HCEC 1CT (cell line): ENCODE measurements at regions not wholly inside any gene's neighbourhood (a gene's known extent, or its start where the extent isn't known, plus 50 kb on each side); places are given as distances from the start of the nearest gene placed in this dataset.

Experiments used
- DNase-seq: peaks from one replicate; pipeline ENCODE4 v3.0.0-alpha.2; 2017

DNA sequence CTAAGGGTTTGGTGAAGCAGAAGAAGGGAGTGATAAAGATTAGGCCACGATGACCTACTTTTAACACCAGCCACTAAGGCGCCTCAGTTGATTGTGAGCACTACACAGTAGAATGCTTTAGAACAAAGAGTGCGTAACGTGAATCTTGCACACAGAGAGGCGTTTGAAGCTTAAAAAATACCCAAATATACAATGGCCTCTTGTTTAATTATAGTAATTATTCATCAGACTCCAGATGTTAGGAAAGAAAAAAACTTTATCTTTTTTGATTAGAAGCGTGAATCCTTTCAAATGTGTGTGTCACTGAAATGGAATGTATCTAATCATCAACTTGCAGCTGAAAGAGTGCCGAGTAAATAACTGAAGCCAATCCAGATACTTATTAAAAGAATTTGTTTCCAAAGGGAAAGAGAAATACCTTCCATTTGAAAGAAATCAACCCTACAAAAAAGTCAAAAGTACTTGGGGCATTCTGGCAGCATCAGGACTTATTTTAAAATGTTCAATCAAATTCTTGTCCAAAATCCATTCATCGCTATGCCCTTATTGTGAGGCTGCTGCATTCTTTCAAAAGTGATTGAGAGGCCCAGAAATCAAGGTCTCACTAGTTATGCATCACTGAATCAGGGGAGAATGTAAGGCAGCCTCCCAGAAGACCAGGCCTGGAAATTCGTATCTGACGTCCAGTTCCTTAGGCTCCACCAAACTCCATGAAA, 337.5 kb downstream of the ZNF608 start:
- DNase-seq, result peak; percentile 20

DNA sequence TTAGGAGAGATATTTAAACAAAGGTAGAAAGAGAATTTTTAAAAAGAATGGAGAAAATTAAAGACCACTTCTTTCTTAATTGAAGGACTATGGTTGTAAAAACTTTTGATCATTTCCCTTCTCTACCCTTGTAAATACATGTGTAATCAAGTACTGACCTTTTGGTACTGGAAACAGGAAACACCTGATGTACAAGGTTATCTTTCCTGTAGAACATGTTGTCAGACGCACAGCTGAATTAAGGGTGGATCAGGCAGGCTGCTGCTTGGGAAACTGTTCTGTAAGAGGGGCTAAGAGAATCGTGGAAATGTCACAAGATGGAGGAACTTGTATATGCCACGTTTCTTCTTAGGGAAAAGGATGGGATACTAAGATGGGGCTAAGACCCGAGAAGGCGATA, 341.6 kb downstream of the ZNF608 start:
- DNase-seq, result no peak

DNA sequence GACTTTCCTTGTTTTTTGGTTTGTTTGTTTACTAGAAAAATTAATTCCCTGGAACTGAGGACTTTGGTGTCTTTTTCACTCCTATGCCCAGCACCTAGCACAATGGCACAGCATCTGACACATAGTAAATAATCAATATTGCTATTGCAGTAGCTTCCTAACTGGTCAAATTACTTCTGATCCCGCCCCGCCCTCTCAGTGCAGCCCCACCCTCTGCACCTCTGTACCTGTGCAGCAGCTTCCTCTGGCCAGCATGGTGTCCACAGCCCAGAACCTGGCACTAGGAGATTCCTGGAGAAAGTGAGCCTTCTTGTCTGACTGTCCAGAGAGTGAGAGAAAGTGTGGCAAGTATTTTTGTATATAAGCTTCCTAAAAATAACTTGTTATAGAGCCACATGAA, 343.2 kb downstream of the ZNF608 start:
- DNase-seq, result no peak

DNA sequence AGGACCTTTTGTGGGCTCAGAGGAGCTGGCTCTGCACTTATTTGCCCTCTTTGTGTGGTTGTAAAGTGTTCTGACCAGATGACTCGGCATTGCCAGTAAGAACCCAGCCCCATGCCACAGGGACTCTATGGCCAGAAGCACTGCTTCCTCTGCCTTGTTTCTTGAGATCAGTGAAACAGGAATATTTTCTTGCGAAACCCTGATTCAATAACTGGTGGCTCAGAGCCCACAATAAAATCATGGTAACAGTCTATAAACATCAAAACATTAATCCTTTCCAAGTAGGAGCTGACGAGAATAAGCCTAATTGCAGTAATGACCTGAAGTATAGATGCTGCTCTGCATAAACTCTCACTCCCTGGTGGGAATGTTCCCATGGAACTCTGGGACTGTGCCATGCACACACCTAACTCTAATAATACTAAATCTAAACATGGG, 344.3 kb downstream of the ZNF608 start:
- DNase-seq, result no peak

DNA sequence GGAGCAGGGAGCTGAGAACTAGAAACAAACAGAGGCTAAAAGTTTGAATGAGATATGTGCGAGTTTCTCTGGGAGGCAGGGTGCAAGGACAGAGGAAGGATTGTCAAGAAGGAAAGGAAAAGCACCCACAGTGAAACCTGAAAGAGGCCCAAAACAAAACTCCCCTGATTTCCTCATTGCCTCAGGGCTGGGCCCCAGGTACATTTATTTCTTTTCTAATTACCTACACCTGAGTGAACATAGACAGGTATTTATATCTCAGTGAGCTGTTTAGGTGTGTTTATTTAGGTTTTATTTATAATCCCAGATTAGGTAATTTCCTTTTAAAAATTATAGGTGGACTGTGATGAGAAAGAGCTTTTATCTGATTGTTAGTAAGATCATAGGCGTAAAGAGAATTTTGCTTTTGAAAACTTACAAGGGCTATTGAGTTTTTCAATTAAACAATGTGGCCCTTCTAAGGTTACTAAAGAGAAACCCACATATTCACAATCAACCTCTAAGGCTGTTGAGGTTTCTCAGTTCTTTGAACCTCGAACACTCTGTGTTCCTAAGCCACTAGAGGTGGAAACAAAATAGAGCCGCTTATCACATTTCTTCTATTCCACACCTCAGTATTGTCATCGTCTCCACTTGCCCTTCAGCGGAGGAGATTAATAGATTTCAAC, 344.8 kb downstream of the ZNF608 start:
- no peak for DNase-seq

DNA sequence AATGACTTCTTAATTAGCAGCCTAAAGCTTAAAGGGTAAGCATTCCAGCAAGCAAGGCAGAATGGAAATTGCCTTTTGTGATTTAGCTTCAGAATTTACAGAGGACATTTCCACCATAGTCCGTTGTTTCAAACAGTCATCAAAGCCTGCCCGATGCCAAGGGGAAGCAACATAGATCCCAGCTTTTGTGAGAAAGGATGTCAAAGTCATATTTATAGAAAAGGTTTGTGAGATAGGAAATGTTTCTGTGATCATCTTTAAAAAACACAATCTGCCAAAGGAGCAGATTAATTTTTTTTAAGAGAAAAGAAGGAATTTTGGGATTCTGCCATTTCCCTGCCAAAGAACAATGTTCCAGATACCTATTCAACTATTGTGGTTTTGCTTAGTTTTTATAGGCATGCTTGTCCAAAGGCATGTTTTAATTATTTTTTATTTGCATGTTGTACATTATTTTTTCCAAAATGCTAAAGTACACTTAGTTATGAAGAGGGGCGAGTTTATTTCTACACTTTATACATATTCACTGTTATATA, 346.9 kb downstream of the ZNF608 start:
- DNase-seq, result no peak

DNA sequence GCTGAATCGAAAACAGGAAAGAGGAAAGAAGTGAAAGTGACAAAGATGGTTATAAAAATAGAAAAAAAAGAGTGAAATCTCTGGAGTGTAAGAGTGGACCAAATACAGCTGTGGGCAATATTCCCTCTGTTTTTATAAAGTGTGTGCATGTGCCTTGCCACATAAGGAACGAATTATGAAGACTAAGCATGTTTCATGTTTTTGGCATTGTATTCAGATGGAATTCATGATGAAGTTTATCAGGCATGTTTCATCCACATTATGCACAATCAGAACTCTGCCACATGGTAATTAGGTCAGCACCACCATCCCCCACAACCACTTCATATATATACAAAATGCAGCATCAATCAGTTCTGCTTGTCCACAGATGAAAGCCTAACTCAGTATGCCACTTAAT, 348.0 kb downstream of the ZNF608 start:
- DNase-seq, result peak; percentile 25

DNA sequence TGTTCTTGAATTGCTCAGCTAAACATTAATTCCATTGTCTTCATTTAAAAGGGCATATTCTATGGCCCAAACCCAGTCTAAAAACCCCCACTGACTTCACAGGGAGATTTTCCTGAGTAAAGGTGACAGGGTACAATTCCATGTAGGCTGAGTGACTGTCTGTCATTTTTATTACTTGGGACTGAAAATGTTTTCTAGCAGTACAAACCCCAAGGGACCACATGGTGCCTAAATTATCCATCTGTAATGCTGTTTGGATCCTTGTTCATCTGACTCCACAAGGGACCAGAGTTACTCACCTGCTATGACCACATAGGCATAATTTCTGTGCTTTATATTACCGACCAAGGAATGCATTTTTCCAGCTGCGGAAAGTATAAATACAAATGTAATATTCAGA, 349.1 kb downstream of the ZNF608 start:
- no peak for DNase-seq

DNA sequence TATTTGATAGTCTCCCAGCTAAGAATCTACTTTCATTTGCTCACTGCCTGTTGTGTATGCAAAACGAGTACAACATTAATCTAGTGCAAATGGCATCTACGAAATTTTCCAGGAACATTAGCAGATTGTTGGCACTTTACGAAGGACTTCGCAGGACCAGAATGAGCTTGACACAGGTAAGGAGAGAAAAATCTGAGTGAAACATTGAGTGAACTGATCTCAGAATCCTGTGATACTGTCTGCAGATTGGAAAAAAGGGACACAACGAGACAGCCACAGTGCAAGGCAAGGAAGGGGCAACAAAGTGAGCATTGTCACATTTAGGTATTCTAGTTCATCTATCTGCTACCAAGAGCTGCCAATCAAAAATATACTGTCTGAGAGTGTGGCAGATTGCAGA, 350.5 kb downstream of the ZNF608 start:
- no peak for DNase-seq

DNA sequence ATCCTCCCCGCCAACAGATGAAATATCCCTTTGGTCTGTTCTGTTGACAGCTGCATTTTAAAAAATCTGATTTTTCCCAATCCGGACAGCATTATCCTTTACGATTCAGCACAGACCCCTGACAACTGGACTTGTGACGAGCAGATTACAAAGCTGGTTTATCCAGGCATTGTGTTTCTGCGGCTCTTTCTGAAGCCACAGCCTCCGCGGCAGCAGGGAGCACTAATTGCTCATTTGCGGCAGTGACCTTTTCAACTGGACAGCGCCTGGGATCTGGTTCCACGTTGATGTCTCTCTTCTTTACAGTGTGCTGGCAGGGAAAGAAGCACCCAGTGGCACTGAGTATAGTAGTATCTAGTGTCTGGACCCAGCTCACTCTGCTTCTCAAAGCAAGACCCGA, 351.2 kb downstream of the ZNF608 start:
- DNase-seq, result no peak

DNA sequence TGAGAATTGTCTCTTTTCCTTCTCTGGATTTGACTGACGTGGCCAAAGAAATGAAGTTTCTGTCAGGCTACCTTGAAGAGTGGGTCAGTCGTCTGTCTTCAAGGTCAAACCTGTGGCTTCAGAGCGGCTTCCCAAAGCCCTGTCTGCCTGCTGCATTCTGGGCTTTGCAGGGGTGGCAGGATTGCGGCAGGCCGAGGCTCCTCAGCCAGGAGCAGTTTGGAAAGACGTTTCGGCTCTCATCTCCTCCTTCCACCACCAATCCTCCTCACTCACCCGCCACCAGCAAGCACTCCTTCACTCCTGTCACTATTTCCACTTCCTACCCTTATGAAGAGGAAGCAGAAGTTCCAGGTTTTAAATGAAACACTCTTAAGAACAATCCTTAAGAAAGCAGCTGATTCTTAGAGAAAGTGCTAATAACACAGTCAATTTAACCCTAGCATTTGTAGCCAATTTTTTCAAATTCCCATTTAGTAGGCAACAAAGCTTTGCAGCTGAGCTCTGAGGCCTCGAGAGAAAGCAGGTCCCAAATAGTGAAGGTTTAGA, 351.7 kb downstream of the ZNF608 start:
- no peak for DNase-seq

DNA sequence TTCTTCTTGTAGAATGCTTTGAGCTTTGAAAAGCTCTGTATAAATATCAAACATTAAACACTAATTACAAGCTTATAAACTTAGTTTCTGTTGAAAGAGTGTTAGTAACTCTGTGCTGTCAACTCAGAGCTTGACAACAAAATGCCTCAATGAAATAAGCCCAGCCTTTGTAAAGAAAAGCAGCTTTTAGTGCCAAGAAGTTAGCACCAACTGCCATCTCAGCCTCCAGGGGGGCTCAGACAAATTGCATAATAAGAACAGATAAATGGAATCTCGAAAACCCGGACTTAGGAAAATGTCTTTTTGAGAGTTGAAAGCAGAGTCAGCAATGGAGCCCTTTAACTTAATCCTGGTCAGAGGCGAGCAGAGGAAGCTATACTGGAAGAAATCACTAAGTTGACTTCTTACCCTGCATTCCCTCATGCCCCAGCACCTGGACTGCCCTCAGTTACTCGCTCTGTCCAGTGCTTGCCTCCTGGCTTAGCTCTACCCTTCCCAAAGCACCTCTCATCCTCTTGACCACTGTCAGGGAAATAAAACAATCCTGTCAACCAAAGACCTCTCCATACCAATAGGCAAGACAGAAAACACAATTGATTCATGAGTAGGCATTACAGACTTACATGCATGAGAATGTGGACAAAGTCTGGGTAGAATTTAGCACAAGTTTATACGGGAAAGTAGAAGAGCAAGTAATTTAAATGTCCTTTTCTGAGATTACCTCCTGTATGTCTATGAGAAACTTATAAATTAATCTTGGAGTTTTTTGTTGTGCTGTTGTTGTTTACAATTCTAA, 352.7 kb downstream of the ZNF608 start:
- DNase-seq, result no peak

DNA sequence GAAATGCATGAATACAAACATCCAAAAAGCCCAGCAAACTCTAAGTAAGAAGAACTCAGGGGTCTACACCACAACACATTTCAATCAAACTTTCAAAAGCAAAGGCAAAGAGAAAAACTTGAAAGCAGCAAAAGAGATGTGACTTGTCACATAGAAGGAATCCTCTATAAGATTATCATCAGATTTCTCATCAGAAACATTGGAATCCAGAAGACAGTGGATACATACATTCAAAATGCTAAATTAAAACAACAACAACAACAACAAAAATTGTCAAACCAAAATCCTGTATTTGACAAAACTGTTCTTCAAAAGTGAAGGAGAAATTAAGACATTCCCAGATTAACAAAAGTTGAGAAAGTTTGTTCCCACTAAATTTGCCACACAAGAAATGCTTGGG, 362.7 kb downstream of the ZNF608 start:
- no peak for DNase-seq

DNA sequence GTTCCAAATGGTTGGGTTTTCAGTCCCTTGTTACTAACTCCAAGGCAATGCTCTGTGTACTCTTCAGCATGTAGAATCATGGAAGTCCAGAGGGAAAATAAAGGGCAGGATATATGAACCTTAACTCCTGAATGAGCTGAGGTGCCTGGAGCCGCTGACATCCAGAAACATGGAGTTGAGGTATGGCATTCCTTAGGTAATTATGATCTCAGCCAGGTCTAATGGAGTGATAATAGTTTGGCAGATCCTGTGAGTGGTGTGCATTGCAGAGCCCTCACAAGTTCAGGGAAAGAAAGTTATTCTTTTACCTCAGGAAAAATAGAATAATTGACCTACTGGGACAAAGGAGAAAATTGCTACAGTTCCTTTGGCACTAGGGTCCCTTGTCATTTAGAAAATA, 369.1 kb downstream of the ZNF608 start:
- DNase-seq, result no peak

DNA sequence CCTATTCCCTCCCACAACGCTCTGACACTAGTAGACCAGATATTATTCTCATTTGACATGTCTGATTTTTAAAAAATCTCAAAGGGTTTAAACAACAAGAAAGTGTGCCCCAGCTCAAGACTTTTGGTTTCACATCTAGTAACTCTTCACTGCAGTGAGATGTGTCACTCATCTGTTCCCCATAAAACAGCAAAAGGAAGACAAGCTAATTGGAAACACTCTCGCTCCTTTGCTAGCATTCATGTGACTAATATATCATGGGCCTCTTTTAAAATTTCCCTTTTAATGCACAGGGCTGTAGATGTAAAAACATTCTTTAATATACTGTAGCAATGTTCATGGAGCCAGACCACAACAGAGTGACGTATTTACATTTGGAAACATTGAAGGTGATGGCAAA, 372.6 kb downstream of the ZNF608 start:
- no peak for DNase-seq

DNA sequence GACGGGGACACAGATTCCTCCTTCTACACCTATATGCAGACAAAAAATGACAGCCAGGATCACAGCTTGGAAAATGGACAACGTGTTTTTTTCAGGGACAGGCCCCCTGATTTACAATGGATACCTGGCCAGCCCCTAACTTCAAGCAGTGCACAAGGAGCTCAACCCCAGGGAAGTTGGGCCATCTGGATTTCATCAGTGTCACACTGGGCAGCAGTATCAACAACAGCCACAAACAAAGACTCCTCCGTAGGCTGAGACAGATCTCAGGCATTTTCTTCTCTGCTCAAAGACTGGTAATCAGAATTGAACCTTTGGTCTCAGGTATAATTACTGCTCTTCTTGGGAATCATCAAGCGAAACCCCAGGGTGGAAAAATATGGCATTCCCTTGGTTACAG, 374.0 kb downstream of the ZNF608 start:
- no peak for DNase-seq

DNA sequence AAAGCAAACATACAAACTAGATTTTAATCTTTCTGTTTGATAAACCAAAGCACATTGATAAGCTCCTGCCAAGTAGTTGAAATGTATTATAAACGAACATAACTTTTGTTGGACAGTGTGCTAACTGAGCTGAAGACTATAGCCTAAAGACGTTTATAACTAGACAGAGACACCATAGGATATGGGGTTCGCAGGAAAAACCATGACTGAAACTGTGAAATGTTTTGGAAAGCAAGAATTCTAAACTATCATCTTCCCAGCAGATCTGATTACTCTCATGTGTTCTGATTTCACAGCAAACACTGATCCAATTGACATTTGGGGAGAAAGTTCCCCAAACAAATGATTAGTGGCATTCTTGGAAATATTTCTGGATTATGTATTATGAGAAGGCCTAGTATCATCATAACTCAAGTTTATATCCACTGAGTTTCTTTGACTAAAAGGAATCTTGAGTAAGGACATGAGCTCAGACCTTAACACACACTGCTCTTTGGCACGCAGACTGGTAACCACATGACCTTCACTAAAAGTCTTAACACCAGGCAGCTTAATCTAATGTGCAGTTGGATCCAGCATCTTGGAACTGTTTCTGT, 375.2 kb downstream of the ZNF608 start:
- peak; percentile 45 for DNase-seq

DNA sequence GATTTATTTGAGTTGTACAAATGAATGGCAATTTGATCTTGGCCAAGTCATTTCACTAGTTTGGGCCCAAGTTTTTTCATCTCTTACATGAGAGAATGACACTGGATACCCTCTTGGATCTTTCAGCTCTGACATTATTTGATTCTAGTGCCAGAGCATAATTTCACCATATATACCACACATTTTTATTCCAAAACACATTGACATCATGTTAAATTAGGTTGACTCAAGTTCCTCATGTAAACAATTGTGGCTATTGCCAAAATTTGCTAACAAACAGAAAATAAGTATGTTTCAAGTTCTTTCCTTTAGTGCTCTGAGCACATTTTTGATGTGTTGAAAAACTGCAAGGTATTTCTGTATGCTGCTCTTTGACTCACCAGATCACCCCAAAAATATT, 375.8 kb downstream of the ZNF608 start:
- DNase-seq, result peak; percentile 13

DNA sequence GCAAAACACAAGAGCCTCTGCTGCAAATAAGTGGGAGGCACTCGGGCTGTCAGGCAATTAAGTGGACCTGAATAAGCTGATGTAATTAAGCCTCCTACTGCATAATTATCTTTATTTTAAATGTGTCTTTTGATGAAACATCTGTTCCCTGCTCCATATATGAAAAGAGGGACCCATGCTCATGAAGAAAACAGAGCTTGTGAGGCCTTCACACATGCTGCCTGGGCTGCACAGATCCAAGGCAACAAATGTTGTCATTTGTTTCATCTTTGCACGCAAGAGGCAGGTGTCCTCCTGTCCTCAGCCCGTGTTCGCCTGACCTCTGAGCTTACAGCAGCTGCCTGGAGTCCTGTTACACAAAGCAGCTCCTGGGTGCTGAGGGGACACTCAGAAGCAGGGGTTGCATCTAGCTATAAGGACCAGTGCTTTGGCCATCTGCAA, 381.1 kb downstream of the ZNF608 start:
- no peak for DNase-seq

DNA sequence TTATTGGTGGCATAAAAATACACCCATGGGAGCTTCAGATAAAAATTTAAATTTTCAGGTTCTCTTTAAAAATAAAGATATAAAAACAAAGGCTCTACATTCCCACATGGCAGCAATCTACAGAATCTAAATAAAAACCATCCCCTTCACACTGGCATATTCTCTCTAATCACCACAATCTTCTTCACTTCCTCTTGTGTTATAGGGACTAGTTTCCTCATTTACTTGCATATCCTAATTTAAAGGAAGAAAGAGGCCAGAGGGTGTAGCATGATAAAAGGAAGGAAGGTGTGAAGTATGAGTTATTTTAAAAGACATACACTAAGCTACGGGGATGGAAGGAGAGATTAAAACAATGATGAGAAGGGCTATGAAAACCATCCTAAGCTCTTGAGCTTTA, 390.5 kb downstream of the ZNF608 start:
- no peak for DNase-seq

DNA sequence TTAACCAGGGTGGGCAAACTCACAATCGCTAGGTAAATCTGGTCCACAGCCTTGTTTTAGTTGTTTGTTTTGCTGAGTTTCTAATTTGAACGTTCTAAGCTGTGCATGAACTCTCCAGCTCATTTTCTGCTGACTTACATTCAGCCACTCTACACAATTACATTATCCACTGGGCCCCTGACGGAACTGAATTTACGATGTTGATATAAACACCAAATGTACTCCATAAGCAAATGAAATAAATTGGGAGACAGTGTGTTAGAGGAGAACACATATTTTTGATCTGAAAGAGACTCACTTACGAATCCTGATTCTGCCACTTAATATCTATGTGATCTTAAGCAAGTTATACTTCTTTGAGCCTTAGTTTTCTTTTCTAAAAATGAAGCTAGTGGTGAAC, 393.4 kb downstream of the ZNF608 start:
- DNase-seq, result no peak

DNA sequence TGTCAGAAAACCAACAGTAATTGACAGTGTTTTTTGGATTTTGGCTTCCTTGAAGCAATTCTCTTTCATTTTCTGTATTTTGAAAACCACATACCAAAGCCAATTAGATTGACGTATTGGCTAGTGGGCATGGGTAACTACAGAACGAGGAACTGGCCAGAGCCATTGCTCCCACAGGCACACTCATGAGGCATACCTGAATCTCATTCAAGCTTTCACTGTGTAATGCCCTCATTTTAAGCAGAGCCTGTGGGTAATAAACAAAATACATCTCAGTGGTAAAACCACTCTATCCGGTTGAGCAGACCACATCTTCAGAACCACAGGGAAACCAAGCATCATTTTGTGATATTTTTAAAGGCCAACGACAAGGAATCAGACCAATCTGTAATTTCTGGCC, 394.1 kb downstream of the ZNF608 start:
- DNase-seq, result no peak

DNA sequence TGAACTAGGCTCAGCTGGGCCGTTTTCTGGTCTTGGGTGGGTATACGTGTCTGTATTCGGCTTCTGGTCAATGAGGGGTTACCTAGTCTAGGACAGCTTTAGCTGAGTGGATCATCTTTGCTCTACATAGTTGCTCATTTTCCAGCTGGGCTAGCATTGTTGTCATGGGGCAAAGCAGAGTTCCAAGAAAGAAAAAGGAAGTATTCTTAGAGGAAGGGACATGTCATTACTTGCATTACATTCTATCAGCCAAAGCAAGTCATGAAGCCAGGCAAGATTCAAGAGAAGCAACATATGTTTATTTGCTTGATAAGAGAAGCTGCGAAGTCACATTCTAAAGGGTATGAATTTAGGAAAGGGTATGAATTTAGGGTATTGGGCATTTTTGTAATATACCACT, 396.5 kb downstream of the ZNF608 start:
- no peak for DNase-seq
